IgD-negative memory B cell (primary cell): ENCODE measurements at regions not wholly inside any gene's neighbourhood (a gene's known extent, or its start where the extent isn't known, plus 50 kb on each side); places are given as distances from the start of the nearest gene placed in this dataset.
"Not testable (repeated sequence)": the region's sequence is repeated elsewhere in the genome, so short reads cannot be mapped to it uniquely, and the experiment has no call there.

ENCODE experiments used
- H3K27ac Mint-ChIP-seq, 3 donors: one replicate each; pipeline ENCODE4 v1.8.0; 2020 to 2022; ENCODE audit warnings: mild to moderate bottlenecking in 3 of 3, mixed read lengths in 3 of 3, moderate library complexity in 1 of 3
- H3K27me3 Mint-ChIP-seq: one replicate; pipeline ENCODE4 v1.8.0; 2021; ENCODE audit warnings: mixed read lengths
- H3K36me3 Mint-ChIP-seq: one replicate; pipeline ENCODE4 v1.8.0; 2020; ENCODE audit warnings: mild to moderate bottlenecking, mixed read lengths
- H3K4me1 Mint-ChIP-seq, 3 donors: one replicate each; pipeline ENCODE4 v1.8.0; 2020 to 2022; ENCODE audit warnings: mixed read lengths in 3 of 3, mild to moderate bottlenecking in 1 of 3
- H3K4me3 Mint-ChIP-seq, 4 donors: one replicate each; pipeline ENCODE4 v1.8.0; 2020 to 2022; ENCODE audit warnings: mild to moderate bottlenecking in 4 of 4, mixed read lengths in 4 of 4, moderate library complexity in 3 of 4
- H3K9me3 Mint-ChIP-seq, 3 donors: one replicate each; pipeline ENCODE4 v1.8.0; 2020 to 2021; ENCODE audit warnings: mixed read lengths in 3 of 3, mild to moderate bottlenecking in 1 of 3

GRCh38 chr6:113017353-113017752, 670.2 kb downstream of the RFPL4B start:
- Mint-ChIP-seq H3K27ac (no peak overlapping the region), H3K9me3 (peaks cover 0 to 1% (median 0%) of the 10 kb centered on the region in 3 donors), H3K4me3 (no peak overlapping the region), H3K4me1 (no peaks in the 10 kb centered on the region), H3K36me3 (peaks cover 2% of the 10 kb centered on the region), H3K27me3 (peaks cover 2% of the 10 kb centered on the region)

GRCh38 chr6:113018351-113019151, 671.4 kb downstream of the RFPL4B start:
- Mint-ChIP-seq H3K9me3 (peaks cover 0 to 1% (median 0%) of the 10 kb centered on the region in 3 donors), H3K27ac (no peak overlapping the region), H3K4me1 (no peaks in the 10 kb centered on the region), H3K27me3 (peaks cover 2% of the 10 kb centered on the region), H3K36me3 (no peaks in the 10 kb centered on the region), H3K4me3 (no peak overlapping the region)

- no peak overlapping the region for H3K27ac Mint-ChIP-seq
- no peaks in the 10 kb centered on the region for H3K4me1 Mint-ChIP-seq
- no peaks in the 10 kb centered on the region for H3K36me3 Mint-ChIP-seq
- H3K4me3 Mint-ChIP-seq = no peak overlapping the region
- H3K9me3 Mint-ChIP-seq = peaks cover 0 to 1% (median 0%) of the 10 kb centered on the region in 3 donors
- peaks cover 2% of the 10 kb centered on the region for H3K27me3 Mint-ChIP-seq
Measured at GRCh38 chr6:113019176-113019575, 672.0 kb downstream of the RFPL4B start.

DNA sequence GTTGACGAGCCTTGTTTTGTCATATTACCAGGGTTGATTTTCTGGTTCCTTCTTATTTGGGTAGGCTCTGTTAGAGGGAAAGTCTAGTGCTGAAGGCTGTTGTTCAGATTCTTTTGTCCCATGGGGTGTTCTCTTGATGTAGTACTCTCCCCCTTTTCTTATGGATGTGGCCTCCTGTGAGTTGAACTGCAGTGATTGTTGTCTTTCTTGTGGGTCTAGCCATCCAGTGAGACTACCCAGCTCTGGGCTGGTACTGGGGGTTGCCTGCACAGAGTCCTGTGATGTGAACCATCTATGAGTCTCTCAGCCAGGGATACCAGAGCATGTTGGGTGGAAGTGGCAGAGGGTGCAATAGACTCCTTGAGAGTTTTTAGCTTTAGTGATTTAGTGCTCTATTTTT, 680.6 kb downstream of the RFPL4B start:
- Mint-ChIP-seq H3K9me3 (peaks cover 0 to 2% (median 0%) of the 10 kb centered on the region in 3 donors), H3K36me3 (no peaks in the 10 kb centered on the region), H3K27me3 (no peaks in the 10 kb centered on the region), H3K4me3 (no peak overlapping the region), H3K4me1 (no peaks in the 10 kb centered on the region), H3K27ac (no peak overlapping the region)

GRCh38 chr6:113029161-113029560, 682.0 kb downstream of the RFPL4B start:
- not testable (repeated sequence) for H3K27me3 Mint-ChIP-seq, H3K4me3 Mint-ChIP-seq, H3K4me1 Mint-ChIP-seq, H3K27ac Mint-ChIP-seq, H3K36me3 Mint-ChIP-seq, H3K9me3 Mint-ChIP-seq

DNA sequence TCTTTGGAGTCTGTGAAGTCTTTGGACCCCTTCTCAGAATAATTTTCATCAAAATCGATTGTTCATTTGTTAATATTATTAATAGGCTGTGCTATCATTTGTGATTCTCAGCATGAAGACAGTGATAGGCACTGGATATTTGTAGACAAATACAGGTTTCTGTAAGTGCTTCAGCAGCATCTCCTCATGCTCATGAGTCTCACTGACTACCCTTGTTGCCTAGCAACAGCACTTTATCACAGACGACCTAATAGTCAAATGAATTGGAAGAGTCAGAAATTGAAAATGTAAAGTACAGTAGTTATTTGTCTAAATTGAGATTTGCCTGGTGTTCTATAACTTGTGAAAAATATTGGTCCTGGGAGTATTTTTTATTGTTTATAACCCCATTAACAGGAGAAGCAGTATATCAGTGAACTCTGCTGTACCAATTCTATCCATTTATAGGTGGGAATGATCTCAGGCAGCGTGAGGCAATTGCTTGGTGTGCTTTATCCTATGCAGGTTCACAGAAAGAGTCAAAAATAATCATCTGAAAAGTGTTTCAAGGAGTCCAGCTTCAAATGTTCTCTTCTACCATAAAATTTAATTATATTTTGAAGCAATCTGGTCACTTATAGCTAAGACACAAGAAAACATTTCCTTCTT, 684.6 kb downstream of the RFPL4B start:
- H3K36me3 Mint-ChIP-seq = peaks cover 3% of the 10 kb centered on the region
- peaks cover 6% of the 10 kb centered on the region for H3K27me3 Mint-ChIP-seq
- no peak overlapping the region for H3K4me3 Mint-ChIP-seq
- H3K4me1 Mint-ChIP-seq = no peaks in the 10 kb centered on the region
- H3K27ac Mint-ChIP-seq = no peak overlapping the region
- peaks cover 0 to 2% (median 0%) of the 10 kb centered on the region in 3 donors for H3K9me3 Mint-ChIP-seq

DNA sequence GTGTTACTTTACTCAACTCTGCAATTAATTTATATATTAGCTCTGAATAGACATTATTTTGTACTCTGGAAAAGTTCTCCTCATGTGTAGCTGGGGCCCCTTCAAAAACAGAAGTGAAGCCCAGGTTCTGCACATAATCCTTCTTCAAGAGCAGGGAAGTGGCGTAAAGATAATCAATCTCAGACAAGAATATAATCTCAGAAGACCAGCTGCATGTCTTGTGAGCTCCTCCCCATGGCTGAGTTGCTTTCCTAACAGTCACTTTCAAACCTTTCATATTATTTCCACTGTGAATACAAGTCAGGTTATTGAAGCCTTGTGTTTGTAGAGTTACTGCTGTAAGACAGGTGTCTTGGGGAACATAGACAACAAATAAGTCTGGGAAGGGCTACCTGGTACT, 691.9 kb downstream of the RFPL4B start:
- H3K4me3 Mint-ChIP-seq = no peak overlapping the region
- no peaks in the 10 kb centered on the region for H3K9me3 Mint-ChIP-seq
- H3K4me1 Mint-ChIP-seq = no peaks in the 10 kb centered on the region
- H3K27ac Mint-ChIP-seq = no peak overlapping the region
- peaks cover 10% of the 10 kb centered on the region for H3K27me3 Mint-ChIP-seq
- H3K36me3 Mint-ChIP-seq = peaks cover 3% of the 10 kb centered on the region

- Mint-ChIP-seq H3K36me3 (no peaks in the 10 kb centered on the region), H3K27me3 (no peaks in the 10 kb centered on the region), H3K9me3 (no peaks in the 10 kb centered on the region)
Measured at GRCh38 chr6:113047148-113047547, 700.0 kb downstream of the RFPL4B start.

GRCh38 chr6:113047932-113048331, 700.8 kb downstream of the RFPL4B start:
- Mint-ChIP-seq H3K36me3 (no peaks in the 10 kb centered on the region), H3K9me3 (no peaks in the 10 kb centered on the region), H3K27ac (no peak overlapping the region), H3K27me3 (no peaks in the 10 kb centered on the region), H3K4me3 (no peak overlapping the region), H3K4me1 (no peaks in the 10 kb centered on the region)

More at GRCh38 chr6:113047148-113047547, 700.0 kb downstream of the RFPL4B start:
- Mint-ChIP-seq H3K4me1 (no peaks in the 10 kb centered on the region), H3K27ac (no peak overlapping the region), H3K4me3 (no peak overlapping the region)

DNA sequence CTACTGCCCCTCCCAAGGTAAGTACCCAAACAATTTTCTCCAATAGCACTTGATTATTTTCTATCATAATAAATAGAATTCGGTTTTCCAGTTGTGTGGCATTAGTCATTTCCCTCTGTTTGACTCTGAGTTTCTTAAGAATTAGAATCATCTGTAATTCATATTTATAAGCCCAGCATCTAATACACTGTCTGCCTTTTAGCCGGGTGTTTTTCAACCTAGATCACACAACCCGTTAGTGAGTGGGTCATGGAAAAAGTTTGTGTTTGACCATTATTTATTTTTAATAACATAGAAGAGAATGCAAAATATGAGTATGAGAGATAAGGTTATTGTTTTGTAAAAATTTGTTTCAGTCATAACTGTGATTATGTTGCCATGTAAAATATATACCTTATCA, 701.6 kb downstream of the RFPL4B start:
- H3K36me3 Mint-ChIP-seq = no peaks in the 10 kb centered on the region
- H3K27ac Mint-ChIP-seq = no peak overlapping the region
- no peaks in the 10 kb centered on the region for H3K9me3 Mint-ChIP-seq
- no peaks in the 10 kb centered on the region for H3K27me3 Mint-ChIP-seq
- no peaks in the 10 kb centered on the region for H3K4me1 Mint-ChIP-seq
- H3K4me3 Mint-ChIP-seq = no peak overlapping the region

- Mint-ChIP-seq H3K36me3 (no peaks in the 10 kb centered on the region), H3K4me1 (no peaks in the 10 kb centered on the region), H3K27ac (no peak overlapping the region), H3K4me3 (no peak overlapping the region), H3K9me3 (no peaks in the 10 kb centered on the region), H3K27me3 (no peaks in the 10 kb centered on the region)
Measured at GRCh38 chr6:113049190-113049589, 702.1 kb downstream of the RFPL4B start.

DNA sequence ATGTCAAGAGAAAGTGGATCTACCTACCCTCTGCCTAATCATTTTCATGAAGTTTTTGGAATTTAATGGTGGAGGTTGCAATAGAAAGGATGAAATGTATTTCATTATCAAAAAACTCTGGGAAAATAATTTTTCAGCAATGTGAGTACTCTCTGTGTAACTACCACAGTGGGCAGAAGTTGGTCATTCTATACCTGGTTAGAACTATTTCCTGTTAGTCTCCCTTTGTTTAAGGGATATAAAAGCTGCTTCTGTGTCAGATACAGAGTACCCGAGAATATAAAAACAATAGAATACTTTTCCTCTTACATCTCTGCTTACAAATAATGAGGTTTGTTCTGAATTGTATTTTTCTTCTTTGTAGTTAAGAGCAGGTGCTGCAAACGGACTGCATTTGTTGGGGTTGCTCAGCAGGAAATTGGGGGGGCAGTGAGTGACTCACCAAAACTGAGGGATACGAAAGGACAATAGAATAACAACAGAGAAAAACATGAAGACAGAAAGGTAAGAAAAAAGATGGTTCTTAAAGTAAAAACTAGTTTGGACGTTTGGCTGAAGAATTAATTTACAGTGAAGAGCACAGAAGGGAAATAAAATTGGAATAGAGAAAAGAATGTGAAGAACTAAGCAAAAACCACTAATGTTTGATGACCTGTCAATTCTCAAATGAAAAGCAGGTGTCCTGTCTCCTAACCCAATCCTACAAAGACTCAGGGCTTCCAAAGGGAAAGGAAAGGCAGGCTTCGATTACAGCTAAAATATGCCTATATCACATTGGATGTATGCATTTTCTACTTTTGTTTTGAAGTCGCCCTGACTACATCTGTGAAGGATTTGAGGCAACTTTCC, 703.1 kb downstream of the RFPL4B start:
- Mint-ChIP-seq H3K4me3 (no peak overlapping the region), H3K27ac (no peak overlapping the region), H3K27me3 (no peaks in the 10 kb centered on the region), H3K4me1 (no peaks in the 10 kb centered on the region), H3K36me3 (no peaks in the 10 kb centered on the region), H3K9me3 (no peaks in the 10 kb centered on the region)

DNA sequence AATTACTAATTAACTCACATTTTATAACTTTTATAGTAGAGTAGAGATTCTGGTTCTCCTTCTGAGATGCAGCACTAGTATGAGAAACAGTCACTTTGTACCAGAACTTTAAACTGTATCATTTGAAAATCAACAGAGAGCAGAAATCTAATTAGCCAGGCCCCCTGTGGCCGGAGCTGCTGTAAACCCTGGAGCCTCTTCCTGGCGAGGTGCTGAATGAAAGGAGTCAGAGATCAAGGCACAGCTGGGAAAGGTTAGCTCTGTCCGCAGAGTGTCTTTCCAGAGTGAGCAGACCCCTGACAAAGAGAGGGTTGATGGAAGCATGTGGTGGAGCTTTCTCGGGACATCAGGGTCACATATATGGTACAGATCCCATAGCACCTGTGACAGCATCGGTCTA, 703.8 kb downstream of the RFPL4B start:
- H3K4me3 Mint-ChIP-seq = no peak overlapping the region
- H3K27ac Mint-ChIP-seq = no peak overlapping the region
- no peaks in the 10 kb centered on the region for H3K36me3 Mint-ChIP-seq
- H3K9me3 Mint-ChIP-seq = peaks cover 0 to 3% (median 2%) of the 10 kb centered on the region in 3 donors
- no peaks in the 10 kb centered on the region for H3K4me1 Mint-ChIP-seq
- H3K27me3 Mint-ChIP-seq = no peaks in the 10 kb centered on the region

DNA sequence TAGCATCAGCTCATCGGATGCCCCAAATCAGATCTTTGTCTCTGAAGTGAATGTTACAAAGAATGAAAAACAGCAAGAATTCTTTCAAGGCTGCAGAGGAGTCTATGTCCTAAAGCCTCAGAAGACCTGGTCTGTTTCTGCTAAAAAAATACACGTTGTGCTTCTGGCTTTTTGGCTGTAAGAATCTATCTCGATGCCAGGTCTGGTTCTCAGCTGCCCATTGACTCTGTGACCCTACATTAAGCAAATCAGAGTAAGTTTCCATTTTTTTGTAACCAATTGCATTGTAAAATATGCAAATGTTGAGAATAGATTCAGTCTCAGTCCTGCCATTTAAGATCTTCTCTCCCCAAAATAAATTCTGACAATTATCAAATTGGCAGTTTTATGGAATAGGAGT, 705.4 kb downstream of the RFPL4B start:
- peaks cover 0 to 5% (median 2%) of the 10 kb centered on the region in 3 donors for H3K9me3 Mint-ChIP-seq
- no peaks in the 10 kb centered on the region for H3K27me3 Mint-ChIP-seq
- H3K4me1 Mint-ChIP-seq = no peaks in the 10 kb centered on the region
- H3K27ac Mint-ChIP-seq = no peak overlapping the region
- no peaks in the 10 kb centered on the region for H3K36me3 Mint-ChIP-seq
- no peak overlapping the region for H3K4me3 Mint-ChIP-seq

DNA sequence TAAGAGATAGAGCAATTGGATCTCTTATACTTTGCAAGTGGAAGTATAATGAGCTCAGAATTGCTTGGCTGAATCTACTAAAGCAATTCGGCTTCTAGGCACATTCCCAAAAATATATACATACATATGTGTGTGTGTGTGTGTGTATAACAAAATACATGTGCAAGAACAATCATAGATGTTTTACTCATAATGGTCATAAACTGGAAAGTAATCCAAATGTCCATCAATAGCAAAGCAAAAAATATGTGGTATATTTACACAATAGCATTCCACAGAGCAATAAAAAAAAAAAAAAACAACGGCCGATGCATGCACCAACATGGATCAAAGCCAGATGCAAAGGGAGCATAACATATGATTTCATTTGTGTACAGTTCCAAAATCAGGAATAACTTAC, 707.9 kb downstream of the RFPL4B start:
- H3K4me1 Mint-ChIP-seq = no peaks in the 10 kb centered on the region
- H3K36me3 Mint-ChIP-seq = no peaks in the 10 kb centered on the region
- no peaks in the 10 kb centered on the region for H3K27me3 Mint-ChIP-seq
- H3K9me3 Mint-ChIP-seq = peaks cover 0 to 5% (median 2%) of the 10 kb centered on the region in 3 donors
- no peak overlapping the region for H3K4me3 Mint-ChIP-seq
- H3K27ac Mint-ChIP-seq = no peak overlapping the region
